ENCODE measurements at regions not wholly inside any gene's neighbourhood (a gene's known extent, or its start where the extent isn't known, plus 50 kb on each side); places are given as distances from the start of the nearest gene placed in this dataset.

DNA sequence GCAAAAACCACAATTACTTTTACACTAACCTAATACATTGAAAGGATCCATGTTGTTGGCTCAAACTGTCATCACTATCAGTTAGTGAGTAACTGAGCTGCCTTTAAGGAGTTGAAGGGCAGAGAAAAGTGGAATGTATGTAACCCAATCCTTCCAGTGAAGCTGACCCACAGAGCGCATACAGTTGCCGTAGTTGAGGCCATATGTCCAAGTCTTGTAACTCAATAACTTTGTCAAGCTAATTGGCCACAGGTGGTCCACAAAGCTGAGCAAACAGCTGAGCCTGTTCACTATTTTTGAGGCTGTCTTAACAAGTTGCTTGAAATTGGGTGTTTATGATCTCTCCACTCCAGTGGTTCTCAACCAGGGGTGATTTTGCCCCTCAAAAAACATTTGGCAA lies 169.0 kb upstream of the SLC24A5 start:
- no peaks in the 10 kb centered on the region for H3K36me3 ChIP-seq (ENCODE audit: control insufficient read depth, insufficient read depth, low read length)
- H2BK5ac ChIP-seq (ENCODE audit: low read length), result peak overlapping the region; percentile 22
- H3K79me2 ChIP-seq (ENCODE audit: control insufficient read depth, insufficient read depth, low read length), result no peaks in the 10 kb centered on the region
- H3K4me2 ChIP-seq (ENCODE audit: low read length), result no peak overlapping the region
- H2BK120ac ChIP-seq (ENCODE audit: low read depth, low read length), result peak overlapping the region; percentile 76
- H3K4me3 ChIP-seq (ENCODE audit: low read length), result no peak overlapping the region
- WGBS (ENCODE audit: extremely low coverage, insufficient coverage, low lambda C conversion rate), result no CpG with 5 or more reads among the region's 2 CpGs
- DNase-seq, result no peak
- H4K8ac ChIP-seq (ENCODE audit: low read depth, low read length), result no peak overlapping the region
- H3K18ac ChIP-seq (ENCODE audit: low read length), result peak overlapping the region; percentile 53
- peak overlapping the region; percentile 2 for H2AK5ac ChIP-seq (ENCODE audit: low read length)
- H2BK15ac ChIP-seq (replicated peaks; ENCODE audit: low read depth), result no peak overlapping the region
- no peaks in the 10 kb centered on the region for H3K79me1 ChIP-seq (ENCODE audit: low read length)
- H3K9ac ChIP-seq (ENCODE audit: low read length), result no peak overlapping the region
- no peak overlapping the region for H3K27ac ChIP-seq (ENCODE audit: low read depth, low read length)
- peak overlapping the region; percentile 17 for H3K56ac ChIP-seq (ENCODE audit: low read length)
- H3K4me1 ChIP-seq (ENCODE audit: control insufficient read depth, low read depth, low read length), result peaks cover 17% of the 10 kb centered on the region
- no peak overlapping the region for H4K5ac ChIP-seq (ENCODE audit: low read length)
- H3K23ac ChIP-seq (ENCODE audit: low read length), result no peak overlapping the region
- H3K4ac ChIP-seq (ENCODE audit: low read depth, low read length), result peak overlapping the region; percentile 37
- H3K27me3 ChIP-seq (ENCODE audit: insufficient read depth, low read length, poor library complexity), result no peaks in the 10 kb centered on the region

DNA sequence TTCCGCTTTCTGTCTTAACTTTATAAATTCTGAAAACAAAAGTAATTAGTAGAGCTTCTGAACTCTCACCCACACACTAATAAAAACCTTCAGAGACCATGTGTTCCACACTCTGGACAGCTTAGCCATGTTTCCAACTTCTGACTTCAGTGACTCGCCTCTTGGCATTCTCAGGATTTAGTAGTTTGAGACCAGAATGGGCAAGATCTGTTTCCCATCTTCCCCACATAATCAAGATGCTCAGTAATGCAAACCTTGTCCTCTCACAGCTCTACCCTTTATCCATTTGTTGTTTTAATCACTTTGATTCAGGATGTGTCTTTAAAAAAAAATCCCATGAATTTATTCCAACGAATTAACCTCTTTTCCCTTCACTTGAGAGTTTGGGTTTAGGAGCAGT lies 166.6 kb upstream of the SLC24A5 start:
- Histone ChIP-seq H3K4ac (ENCODE audit: low read depth, low read length) (no peak overlapping the region), H4K5ac (ENCODE audit: low read length) (peak overlapping the region; percentile 81), H3K27me3 (ENCODE audit: insufficient read depth, low read length, poor library complexity) (no peaks in the 10 kb centered on the region), H2AK5ac (ENCODE audit: low read length) (peak overlapping the region; percentile 89), H3K56ac (ENCODE audit: low read length) (peak overlapping the region; percentile 73), H3K4me1 (ENCODE audit: control insufficient read depth, low read depth, low read length) (peaks cover 17% of the 10 kb centered on the region), H3K79me2 (ENCODE audit: control insufficient read depth, insufficient read depth, low read length) (no peaks in the 10 kb centered on the region), H2BK120ac (ENCODE audit: low read depth, low read length) (no peak overlapping the region), H2BK5ac (ENCODE audit: low read length) (peak overlapping the region; percentile 94), H3K27ac (ENCODE audit: low read depth, low read length) (no peak overlapping the region), H3K18ac (ENCODE audit: low read length) (peak overlapping the region; percentile 76), H3K36me3 (ENCODE audit: control insufficient read depth, insufficient read depth, low read length) (no peaks in the 10 kb centered on the region), H3K4me3 (ENCODE audit: low read length) (no peak overlapping the region), H3K4me2 (ENCODE audit: low read length) (no peak overlapping the region), H4K8ac (ENCODE audit: low read depth, low read length) (no peak overlapping the region), H3K79me1 (ENCODE audit: low read length) (no peaks in the 10 kb centered on the region), H2BK15ac (replicated peaks; ENCODE audit: low read depth) (no peak overlapping the region), H3K9ac (ENCODE audit: low read length) (peak overlapping the region; percentile 12), H3K23ac (ENCODE audit: low read length) (no peak overlapping the region)
- no CpG with 5 or more reads among the region's 3 CpGs for WGBS (ENCODE audit: extremely low coverage, insufficient coverage, low lambda C conversion rate)
- DNase-seq, result no peak

DNA sequence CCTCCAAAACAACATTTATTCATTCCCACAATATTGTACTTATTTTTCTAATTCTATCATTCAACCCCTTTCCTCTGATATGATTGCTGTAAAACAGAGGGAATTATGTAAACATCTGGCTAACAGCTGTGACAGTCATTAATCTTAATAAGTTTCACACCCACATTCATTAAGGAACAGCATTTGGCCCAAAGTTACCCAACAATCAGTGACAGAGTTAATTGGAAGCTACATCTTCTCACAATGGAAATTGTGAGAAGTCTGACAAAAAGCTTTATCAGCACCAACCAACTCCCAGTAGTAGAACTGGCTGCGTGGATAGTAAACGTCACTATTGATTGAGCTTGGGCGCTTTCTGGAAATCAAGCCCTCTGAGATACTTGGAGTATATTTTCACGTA lies 165.8 kb upstream of the SLC24A5 start:
- H3K56ac ChIP-seq (ENCODE audit: low read length), result no peak overlapping the region
- DNase-seq, result peak; percentile 86
- H2AK5ac ChIP-seq (ENCODE audit: low read length), result no peak overlapping the region
- no peak overlapping the region for H2BK120ac ChIP-seq (ENCODE audit: low read depth, low read length)
- no peaks in the 10 kb centered on the region for H3K79me2 ChIP-seq (ENCODE audit: control insufficient read depth, insufficient read depth, low read length)
- H2BK15ac ChIP-seq (replicated peaks; ENCODE audit: low read depth), result no peak overlapping the region
- H3K9ac ChIP-seq (ENCODE audit: low read length), result no peak overlapping the region
- H3K4me2 ChIP-seq (ENCODE audit: low read length), result no peak overlapping the region
- H4K8ac ChIP-seq (ENCODE audit: low read depth, low read length), result no peak overlapping the region
- H3K79me1 ChIP-seq (ENCODE audit: low read length), result no peaks in the 10 kb centered on the region
- H3K23ac ChIP-seq (ENCODE audit: low read length), result no peak overlapping the region
- WGBS (ENCODE audit: extremely low coverage, insufficient coverage, low lambda C conversion rate), result no CpG with 5 or more reads among the region's 4 CpGs
- H3K4me1 ChIP-seq (ENCODE audit: control insufficient read depth, low read depth, low read length), result peaks cover 15% of the 10 kb centered on the region
- no peak overlapping the region for H3K18ac ChIP-seq (ENCODE audit: low read length)
- H3K4me3 ChIP-seq (ENCODE audit: low read length), result no peak overlapping the region
- no peak overlapping the region for H2BK5ac ChIP-seq (ENCODE audit: low read length)
- H3K27ac ChIP-seq (ENCODE audit: low read depth, low read length), result no peak overlapping the region
- no peak overlapping the region for H4K5ac ChIP-seq (ENCODE audit: low read length)
- H3K27me3 ChIP-seq (ENCODE audit: insufficient read depth, low read length, poor library complexity), result no peaks in the 10 kb centered on the region
- H3K36me3 ChIP-seq (ENCODE audit: control insufficient read depth, insufficient read depth, low read length), result no peaks in the 10 kb centered on the region
- H3K4ac ChIP-seq (ENCODE audit: low read depth, low read length), result no peak overlapping the region

DNA sequence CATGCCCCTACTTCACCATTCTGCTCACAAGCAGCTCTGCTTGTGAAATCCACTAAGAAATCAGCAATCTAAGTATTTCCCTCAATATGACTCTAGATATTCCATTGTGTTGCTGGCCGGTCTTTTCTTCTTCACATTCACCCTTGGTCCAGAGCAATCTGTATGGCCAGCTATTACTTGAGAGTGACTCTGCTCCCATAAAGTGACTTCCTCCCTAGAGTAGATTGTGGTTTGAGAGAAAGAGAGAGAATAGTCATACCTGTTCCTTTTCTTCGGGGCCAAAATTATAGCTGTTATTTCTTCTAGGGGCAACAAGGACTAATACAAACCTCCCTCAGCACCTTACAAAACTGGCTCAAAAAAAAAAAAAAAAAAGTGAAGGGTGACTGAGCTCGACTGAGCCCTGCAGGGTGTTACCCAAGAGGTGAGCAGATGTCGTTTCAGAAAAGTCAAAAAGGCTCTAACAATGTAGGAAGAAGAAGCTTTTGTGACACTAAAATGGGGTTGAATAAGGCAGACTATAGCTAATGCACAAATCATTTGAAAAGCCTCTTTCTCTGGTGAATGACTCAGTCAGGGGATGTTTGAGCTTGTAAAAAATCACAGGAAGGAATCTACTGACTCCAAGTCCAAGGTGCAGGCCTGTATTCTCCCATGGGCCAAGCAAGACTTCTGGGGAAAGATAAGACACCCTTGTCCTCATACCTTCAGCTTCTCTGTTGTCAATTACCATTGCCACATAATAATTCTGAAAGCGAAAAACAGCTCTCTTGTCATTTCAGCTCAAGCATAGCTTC lies 161.0 kb upstream of the SLC24A5 start:
- Histone ChIP-seq H3K4me2 (ENCODE audit: low read length) (no peak overlapping the region), H2AK5ac (ENCODE audit: low read length) (no peak overlapping the region), H3K27ac (ENCODE audit: low read depth, low read length) (no peak overlapping the region), H2BK120ac (ENCODE audit: low read depth, low read length) (no peak overlapping the region), H4K5ac (ENCODE audit: low read length) (no peak overlapping the region), H3K18ac (ENCODE audit: low read length) (no peak overlapping the region), H3K4ac (ENCODE audit: low read depth, low read length) (no peak overlapping the region), H3K79me2 (ENCODE audit: control insufficient read depth, insufficient read depth, low read length) (no peaks in the 10 kb centered on the region), H3K79me1 (ENCODE audit: low read length) (no peaks in the 10 kb centered on the region), H3K23ac (ENCODE audit: low read length) (no peak overlapping the region), H3K4me1 (ENCODE audit: control insufficient read depth, low read depth, low read length) (peaks cover 3% of the 10 kb centered on the region), H3K56ac (ENCODE audit: low read length) (no peak overlapping the region), H4K8ac (ENCODE audit: low read depth, low read length) (no peak overlapping the region), H3K4me3 (ENCODE audit: low read length) (no peak overlapping the region), H3K9ac (ENCODE audit: low read length) (no peak overlapping the region), H3K36me3 (ENCODE audit: control insufficient read depth, insufficient read depth, low read length) (no peaks in the 10 kb centered on the region), H2BK5ac (ENCODE audit: low read length) (no peak overlapping the region), H2BK15ac (replicated peaks; ENCODE audit: low read depth) (no peak overlapping the region), H3K27me3 (ENCODE audit: insufficient read depth, low read length, poor library complexity) (no peaks in the 10 kb centered on the region)
- WGBS (ENCODE audit: extremely low coverage, insufficient coverage, low lambda C conversion rate), result no CpG with 5 or more reads among the region's 5 CpGs
- no peak for DNase-seq

DNA sequence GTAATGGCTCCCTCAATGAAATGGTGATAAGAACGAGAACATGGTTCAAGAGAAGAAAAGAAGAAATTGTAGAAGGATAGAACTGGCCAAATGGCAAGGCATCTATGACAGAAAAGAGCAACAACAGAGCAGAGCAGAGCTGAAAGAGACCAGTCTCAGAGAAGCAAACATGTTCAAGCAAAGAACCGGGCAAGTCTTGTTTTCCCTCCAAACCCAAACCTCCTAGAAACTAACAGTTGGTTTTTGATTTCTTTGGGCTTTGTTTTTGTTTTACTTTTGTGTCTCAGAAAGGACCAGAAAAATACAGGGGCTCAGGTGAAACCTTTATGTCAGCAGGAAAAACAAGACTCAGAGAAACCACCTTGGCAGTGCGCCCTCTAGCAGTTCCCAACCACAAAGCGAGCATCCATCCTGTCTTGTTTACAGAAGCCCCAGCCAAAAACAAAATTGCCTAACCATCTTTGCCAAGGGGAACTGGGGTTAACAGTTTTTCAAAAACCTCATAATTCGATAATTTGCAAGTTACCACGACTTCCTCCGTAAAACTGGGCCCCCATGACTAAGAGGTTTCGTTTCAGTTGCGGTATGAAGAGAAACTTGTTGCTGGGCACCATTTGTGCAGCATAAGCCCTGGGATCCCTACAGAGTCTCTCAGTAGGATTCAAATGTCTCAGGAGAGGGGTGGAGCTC lies 159.2 kb upstream of the SLC24A5 start:
- Histone ChIP-seq H3K27me3 (ENCODE audit: insufficient read depth, low read length, poor library complexity) (no peaks in the 10 kb centered on the region), H3K27ac (ENCODE audit: low read depth, low read length) (no peak overlapping the region), H3K18ac (ENCODE audit: low read length) (no peak overlapping the region), H3K79me1 (ENCODE audit: low read length) (no peaks in the 10 kb centered on the region), H3K9ac (ENCODE audit: low read length) (no peak overlapping the region), H3K4me3 (ENCODE audit: low read length) (no peak overlapping the region), H3K23ac (ENCODE audit: low read length) (no peak overlapping the region), H4K5ac (ENCODE audit: low read length) (no peak overlapping the region), H3K56ac (ENCODE audit: low read length) (no peak overlapping the region), H3K36me3 (ENCODE audit: control insufficient read depth, insufficient read depth, low read length) (no peaks in the 10 kb centered on the region), H3K4ac (ENCODE audit: low read depth, low read length) (no peak overlapping the region), H2BK120ac (ENCODE audit: low read depth, low read length) (no peak overlapping the region), H2AK5ac (ENCODE audit: low read length) (no peak overlapping the region), H2BK15ac (replicated peaks; ENCODE audit: low read depth) (no peak overlapping the region), H3K4me2 (ENCODE audit: low read length) (no peak overlapping the region), H4K8ac (ENCODE audit: low read depth, low read length) (no peak overlapping the region), H3K4me1 (ENCODE audit: control insufficient read depth, low read depth, low read length) (peaks cover 5% of the 10 kb centered on the region), H2BK5ac (ENCODE audit: low read length) (no peak overlapping the region), H3K79me2 (ENCODE audit: control insufficient read depth, insufficient read depth, low read length) (no peaks in the 10 kb centered on the region)
- no peak for DNase-seq
- no CpG with 5 or more reads among the region's 9 CpGs for WGBS (ENCODE audit: extremely low coverage, insufficient coverage, low lambda C conversion rate)
